ENCODE measurements at regions not wholly inside any gene's neighbourhood (a gene's known extent, or its start where the extent isn't known, plus 50 kb on each side); places are given as distances from the start of the nearest gene placed in this dataset.
A peak's percentile ranks its signal among the peaks of the same experiment; 100 is the strongest.

GRCh38 chr3:152731511-152731910 is 103.4 kb upstream of the P2RY1 start:
- CTCF ChIA-PET (ENCODE audit: low intra/inter-chr PET ratio): no interaction called here
- POLR2A ChIA-PET: no interaction called here
- Histone ChIP-seq H3K4me2 (ENCODE audit: insufficient read depth, low read length) (no peak overlapping the region), H3K4me1 (replicated peaks in 1 of 2; ENCODE audit: control insufficient read depth in 2 of 2, insufficient read depth in 2 of 2, low read length in 2 of 2) (no peaks in the 10 kb centered on the region), H4K20me1 (replicated peaks; ENCODE audit: control insufficient read depth, insufficient read depth, low read length) (no peaks in the 10 kb centered on the region), H3K9me3 (replicated peaks; ENCODE audit: control insufficient read depth, insufficient read depth, low read depth, low read length) (no peaks in the 10 kb centered on the region), H3K79me2 (ENCODE audit: control insufficient read depth, insufficient read depth, low read length) (no peaks in the 10 kb centered on the region), H3K27me3 (ENCODE audit: control insufficient read depth in 2 of 2, insufficient read depth in 2 of 2, low read length in 2 of 2) (no peaks in the 10 kb centered on the region), H3K4me3 (no peak overlapping the region), H3K9me1 (ENCODE audit: control insufficient read depth, insufficient read depth, low read length) (no peaks in the 10 kb centered on the region), H2AFZ (ENCODE audit: low read depth, low read length) (0 out of 2 replicates have a peak overlapping the region, but pooled peaks have one; percentile 9), H3K36me3 (ENCODE audit: control insufficient read depth, insufficient read depth, low read length) (no peaks in the 10 kb centered on the region), H3K9ac (ENCODE audit: insufficient read depth in 1 of 2, low read depth in 2 of 2, low read length in 2 of 2) (no peak overlapping the region), H3K27ac (ENCODE audit: extremely low read depth, low read depth, low read length) (no peak overlapping the region)
- in situ Hi-C loops (cut with MboI): no loop called here
- intact Hi-C loops (cut with micrococcal nuclease): no loop called here
- no peak for ATAC-seq
- 78% methylated on average over 2 of the region's 2 CpGs for WGBS (ENCODE audit: insufficient coverage, low coverage, missing lambda C conversion rate)
- no peak for DNase-seq (ENCODE audit: extremely low read depth in 1 of 4, low spot score in 3 of 4)
- no peak for FAIRE-seq
- no TSS peak for BruUV-seq (replicated peaks)
- TF ChIP-seq ESRRA (IDR thresholded peaks at IDR 0.05; ENCODE audit: borderline replicate concordance, low read depth): no peak
- TF ChIP-seq ZNF316 (IDR thresholded peaks at IDR 0.05): no peak
- no peak for TF ChIP-seq PCBP2 (IDR thresholded peaks at IDR 0.05; ENCODE audit: low read depth, low read length, poor library complexity, severe bottlenecking)
- TF ChIP-seq SIN3A (IDR thresholded peaks at IDR 0.05; ENCODE audit: borderline replicate concordance in 2 of 2, control insufficient read depth in 1 of 2, low read depth in 2 of 2, low read length in 2 of 2): no peak
- TF ChIP-seq XRCC3 (IDR thresholded peaks at IDR 0.05): no peak
- TF ChIP-seq PHB2 (IDR thresholded peaks at IDR 0.05; ENCODE audit: low read depth): no peak
- no peak for TF ChIP-seq TFAM (CRISPR knock-in tag; conservative IDR thresholded peaks at IDR 0.05)
- TF ChIP-seq NFYB (IDR thresholded peaks at IDR 0.05; ENCODE audit: extremely low read depth, insufficient read length): no peak
- TF ChIP-seq, protein P1, sequence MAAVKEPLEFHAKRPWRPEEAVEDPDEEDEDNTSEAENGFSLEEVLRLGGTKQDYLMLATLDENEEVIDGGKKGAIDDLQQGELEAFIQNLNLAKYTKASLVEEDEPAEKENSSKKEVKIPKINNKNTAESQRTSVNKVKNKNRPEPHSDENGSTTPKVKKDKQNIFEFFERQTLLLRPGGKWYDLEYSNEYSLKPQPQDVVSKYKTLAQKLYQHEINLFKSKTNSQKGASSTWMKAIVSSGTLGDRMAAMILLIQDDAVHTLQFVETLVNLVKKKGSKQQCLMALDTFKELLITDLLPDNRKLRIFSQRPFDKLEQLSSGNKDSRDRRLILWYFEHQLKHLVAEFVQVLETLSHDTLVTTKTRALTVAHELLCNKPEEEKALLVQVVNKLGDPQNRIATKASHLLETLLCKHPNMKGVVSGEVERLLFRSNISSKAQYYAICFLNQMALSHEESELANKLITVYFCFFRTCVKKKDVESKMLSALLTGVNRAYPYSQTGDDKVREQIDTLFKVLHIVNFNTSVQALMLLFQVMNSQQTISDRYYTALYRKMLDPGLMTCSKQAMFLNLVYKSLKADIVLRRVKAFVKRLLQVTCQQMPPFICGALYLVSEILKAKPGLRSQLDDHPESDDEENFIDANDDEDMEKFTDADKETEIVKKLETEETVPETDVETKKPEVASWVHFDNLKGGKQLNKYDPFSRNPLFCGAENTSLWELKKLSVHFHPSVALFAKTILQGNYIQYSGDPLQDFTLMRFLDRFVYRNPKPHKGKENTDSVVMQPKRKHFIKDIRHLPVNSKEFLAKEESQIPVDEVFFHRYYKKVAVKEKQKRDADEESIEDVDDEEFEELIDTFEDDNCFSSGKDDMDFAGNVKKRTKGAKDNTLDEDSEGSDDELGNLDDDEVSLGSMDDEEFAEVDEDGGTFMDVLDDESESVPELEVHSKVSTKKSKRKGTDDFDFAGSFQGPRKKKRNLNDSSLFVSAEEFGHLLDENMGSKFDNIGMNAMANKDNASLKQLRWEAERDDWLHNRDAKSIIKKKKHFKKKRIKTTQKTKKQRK (IDR thresholded peaks at IDR 0.05; ENCODE audit: borderline replicate concordance, low read depth, low read length): no peak
- TF ChIP-seq HMG20B (CRISPR knock-in tag; IDR thresholded peaks at IDR 0.05): no peak
- TF ChIP-seq, protein P2, sequence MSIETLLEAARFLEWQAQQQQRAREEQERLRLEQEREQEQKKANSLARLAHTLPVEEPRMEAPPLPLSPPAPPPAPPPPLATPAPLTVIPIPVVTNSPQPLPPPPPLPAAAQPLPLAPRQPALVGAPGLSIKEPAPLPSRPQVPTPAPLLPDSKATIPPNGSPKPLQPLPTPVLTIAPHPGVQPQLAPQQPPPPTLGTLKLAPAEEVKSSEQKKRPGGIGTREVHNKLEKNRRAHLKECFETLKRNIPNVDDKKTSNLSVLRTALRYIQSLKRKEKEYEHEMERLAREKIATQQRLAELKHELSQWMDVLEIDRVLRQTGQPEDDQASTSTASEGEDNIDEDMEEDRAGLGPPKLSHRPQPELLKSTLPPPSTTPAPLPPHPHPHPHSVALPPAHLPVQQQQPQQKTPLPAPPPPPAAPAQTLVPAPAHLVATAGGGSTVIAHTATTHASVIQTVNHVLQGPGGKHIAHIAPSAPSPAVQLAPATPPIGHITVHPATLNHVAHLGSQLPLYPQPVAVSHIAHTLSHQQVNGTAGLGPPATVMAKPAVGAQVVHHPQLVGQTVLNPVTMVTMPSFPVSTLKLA (conservative IDR thresholded peaks at IDR 0.05): no peak
- no peak for TF ChIP-seq BHLHE40 (IDR thresholded peaks at IDR 0.05; ENCODE audit: low read length)
- TF ChIP-seq, protein P3, sequence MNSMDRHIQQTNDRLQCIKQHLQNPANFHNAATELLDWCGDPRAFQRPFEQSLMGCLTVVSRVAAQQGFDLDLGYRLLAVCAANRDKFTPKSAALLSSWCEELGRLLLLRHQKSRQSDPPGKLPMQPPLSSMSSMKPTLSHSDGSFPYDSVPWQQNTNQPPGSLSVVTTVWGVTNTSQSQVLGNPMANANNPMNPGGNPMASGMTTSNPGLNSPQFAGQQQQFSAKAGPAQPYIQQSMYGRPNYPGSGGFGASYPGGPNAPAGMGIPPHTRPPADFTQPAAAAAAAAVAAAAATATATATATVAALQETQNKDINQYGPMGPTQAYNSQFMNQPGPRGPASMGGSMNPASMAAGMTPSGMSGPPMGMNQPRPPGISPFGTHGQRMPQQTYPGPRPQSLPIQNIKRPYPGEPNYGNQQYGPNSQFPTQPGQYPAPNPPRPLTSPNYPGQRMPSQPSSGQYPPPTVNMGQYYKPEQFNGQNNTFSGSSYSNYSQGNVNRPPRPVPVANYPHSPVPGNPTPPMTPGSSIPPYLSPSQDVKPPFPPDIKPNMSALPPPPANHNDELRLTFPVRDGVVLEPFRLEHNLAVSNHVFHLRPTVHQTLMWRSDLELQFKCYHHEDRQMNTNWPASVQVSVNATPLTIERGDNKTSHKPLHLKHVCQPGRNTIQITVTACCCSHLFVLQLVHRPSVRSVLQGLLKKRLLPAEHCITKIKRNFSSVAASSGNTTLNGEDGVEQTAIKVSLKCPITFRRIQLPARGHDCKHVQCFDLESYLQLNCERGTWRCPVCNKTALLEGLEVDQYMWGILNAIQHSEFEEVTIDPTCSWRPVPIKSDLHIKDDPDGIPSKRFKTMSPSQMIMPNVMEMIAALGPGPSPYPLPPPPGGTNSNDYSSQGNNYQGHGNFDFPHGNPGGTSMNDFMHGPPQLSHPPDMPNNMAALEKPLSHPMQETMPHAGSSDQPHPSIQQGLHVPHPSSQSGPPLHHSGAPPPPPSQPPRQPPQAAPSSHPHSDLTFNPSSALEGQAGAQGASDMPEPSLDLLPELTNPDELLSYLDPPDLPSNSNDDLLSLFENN (IDR thresholded peaks at IDR 0.05; ENCODE audit: low read depth in 2 of 2, low read length in 2 of 2): no peak
- TF ChIP-seq BCL6 (CRISPR knock-in tag; IDR thresholded peaks at IDR 0.05): no peak
- TF ChIP-seq ZNF23 (CRISPR knock-in tag; IDR thresholded peaks at IDR 0.05): no peak
- no peak for TF ChIP-seq POU5F1 (IDR thresholded peaks at IDR 0.05; ENCODE audit: borderline replicate concordance, low read depth, low read length, partially characterized antibody)

Data from K562 (cell line).